GM23338 (cell line): ENCODE measurements at regions not wholly inside any gene's neighbourhood (a gene's known extent, or its start where the extent isn't known, plus 50 kb on each side); places are given as distances from the start of the nearest gene placed in this dataset.

Experiments used
- ATAC-seq: fragments of 200-7000 bp; cut with Tn5 transposase; 3 replicates; pipeline ENCODE4 v1.9.1; 2020
- DNase-seq: peaks from one replicate; pipeline ENCODE4 v3.0.0-alpha.2; 2015; ENCODE audit warnings: low spot score
- H2AFZ ChIP-seq: fragments of 200-600 bp; sonication (generic); 2 replicates; pipeline ENCODE4 v1.8.0; 2016; ENCODE audit warnings: antibody characterized with exemption, mild to moderate bottlenecking, moderate library complexity
- H3F3A ChIP-seq: fragments of 200-600 bp; sonication (generic); replicated peaks from 2 replicates; pipeline ENCODE4 v1.8.0; 2017; ENCODE audit warnings: antibody characterized with exemption, mixed run types, low read depth
- H3K27ac ChIP-seq: fragments of 200-600 bp; sonication (generic); 2 replicates; pipeline ENCODE4 v1.6.1; 2016; ENCODE audit warnings: low read depth
- H3K27me3 ChIP-seq: fragments of 200-600 bp; sonication (generic); 2 replicates; pipeline ENCODE4 v1.8.0; 2016; ENCODE audit warnings: mild to moderate bottlenecking, mixed run types, moderate library complexity; ENCODE audit not compliant: insufficient read depth
- H3K36me3 ChIP-seq: fragments of 200-600 bp; sonication (generic); 2 replicates; pipeline ENCODE4 v1.8.0; 2016; ENCODE audit warnings: mild to moderate bottlenecking; ENCODE audit not compliant: insufficient read depth
- H3K4me1 ChIP-seq: fragments of 200-600 bp; sonication (generic); 2 replicates; pipeline ENCODE4 v1.8.0; 2016; ENCODE audit warnings: mild to moderate bottlenecking, moderate library complexity; ENCODE audit not compliant: insufficient read depth
- H3K4me2 ChIP-seq: fragments of 200-600 bp; sonication (generic); 2 replicates; pipeline ENCODE4 v1.7.1; 2017; ENCODE audit warnings: mixed run types
- H3K4me3 ChIP-seq: fragments of 200-600 bp; sonication (generic); 2 replicates; pipeline ENCODE4 v1.6.1; 2016; ENCODE audit warnings: mixed run types
- H3K79me2 ChIP-seq: fragments of 200-600 bp; sonication (generic); replicated peaks from 2 replicates; pipeline ENCODE4 v1.8.0; 2017; ENCODE audit warnings: mild to moderate bottlenecking; ENCODE audit not compliant: insufficient read depth
- H3K9me2 ChIP-seq: fragments of 200-600 bp; sonication (generic); 2 replicates; pipeline ENCODE4 v1.8.0; 2017; ENCODE audit not compliant: insufficient read depth
- H4K20me1 ChIP-seq: fragments of 200-600 bp; sonication (generic); replicated peaks from 2 replicates; pipeline ENCODE4 v1.8.0; 2017; ENCODE audit warnings: mild to moderate bottlenecking; ENCODE audit not compliant: insufficient read depth
- H3K27ac Mint-ChIP-seq: 2 replicates; pipeline ENCODE4 v1.8.0; 2020; ENCODE audit warnings: inconsistent platforms, mild to moderate bottlenecking, moderate library complexity, mixed read lengths
- H3K27me3 Mint-ChIP-seq: 3 replicates; pipeline ENCODE4 v1.8.0; 2022; ENCODE audit warnings: low read depth, mild to moderate bottlenecking, moderate library complexity, mixed read lengths, inconsistent platforms; ENCODE audit not compliant: insufficient read depth, poor library complexity
- H3K36me3 Mint-ChIP-seq: 3 replicates; pipeline ENCODE4 v1.8.0; 2021; ENCODE audit warnings: low read depth, mild to moderate bottlenecking, inconsistent platforms, moderate library complexity, mixed read lengths
- H3K4me1 Mint-ChIP-seq: 3 replicates; pipeline ENCODE4 v1.8.0; 2020; ENCODE audit warnings: mild to moderate bottlenecking, inconsistent platforms, mixed read lengths
- H3K4me3 Mint-ChIP-seq: 3 replicates; pipeline ENCODE4 v1.8.0; 2021; ENCODE audit warnings: moderate library complexity, mild to moderate bottlenecking, inconsistent platforms, mixed read lengths
- H3K9me3 Mint-ChIP-seq: 3 replicates; pipeline ENCODE4 v1.8.0; 2020; ENCODE audit warnings: moderate library complexity, mild to moderate bottlenecking, inconsistent platforms, mixed read lengths
- CREB1 ChIP-seq: fragments of 250-450 bp; sonication (Bioruptor Pico); IDR thresholded peaks from 2 replicates; pipeline ENCODE4 v1.5.0; 2020; ENCODE audit warnings: low read depth, mild to moderate bottlenecking, moderate library complexity
- EZH2 ChIP-seq: fragments of 200-600 bp; sonication (generic); IDR thresholded peaks from one replicate; pipeline ENCODE4 v1.8.0; 2017; ENCODE audit warnings: antibody characterized with exemption, mild to moderate bottlenecking, low read depth; ENCODE audit not compliant: unreplicated experiment
- EZH2phosphoT487 ChIP-seq: fragments of 200-600 bp; sonication (generic); IDR thresholded peaks from one replicate; pipeline ENCODE4 v1.8.1; 2018; ENCODE audit warnings: antibody characterized with exemption; ENCODE audit not compliant: unreplicated experiment
- JUNB ChIP-seq: IDR thresholded peaks from one replicate; pipeline ENCODE4 v1.6.1; 2016; ENCODE audit warnings: antibody characterized with exemption; ENCODE audit not compliant: unreplicated experiment
- NANOG ChIP-seq: IDR thresholded peaks from 2 replicates; pipeline ENCODE4 v1.6.1; 2016; ENCODE audit warnings: antibody characterized with exemption, borderline replicate concordance
- POLR2AphosphoS5 ChIP-seq: IDR thresholded peaks from 2 replicates; pipeline ENCODE4 v1.6.1; 2016; ENCODE audit warnings: antibody characterized with exemption, low read depth
- STAT1 ChIP-seq: IDR thresholded peaks from one replicate; pipeline ENCODE4 v1.6.1; 2016; ENCODE audit warnings: antibody characterized with exemption; ENCODE audit not compliant: unreplicated experiment
- ZNF114 ChIP-seq: fragments of 250-450 bp; sonication (Bioruptor Pico); IDR thresholded peaks from 2 replicates; pipeline ENCODE4 v1.5.0; 2020; ENCODE audit warnings: mild to moderate bottlenecking, moderate library complexity
- ZNF331 ChIP-seq: fragments of 250-450 bp; sonication (Bioruptor Pico); IDR thresholded peaks from 2 replicates; pipeline ENCODE4 v1.5.0; 2020; ENCODE audit warnings: low read depth, mild to moderate bottlenecking, moderate library complexity
- TF ChIP-seq, protein P1 (sequence below): fragments of 250-450 bp; sonication (Bioruptor Pico); IDR thresholded peaks from 2 replicates; pipeline ENCODE4 v1.5.0; 2020; ENCODE audit warnings: mild to moderate bottlenecking, moderate library complexity
- TF ChIP-seq, protein P2 (sequence below), 2 experiments: fragments of 200-600 bp in 1 of 2; sonication (generic) in 1 of 2; conservative IDR thresholded peaks; 2 replicates each; pipeline versions ENCODE4 v1.5.1 to v1.6.1; 2016 to 2017; ENCODE audit warnings: antibody characterized with exemption in 2 of 2, low read depth in 2 of 2, mild to moderate bottlenecking in 2 of 2, moderate library complexity in 1 of 2
- TF ChIP-seq, protein P3 (sequence below): IDR thresholded peaks from 2 replicates; pipeline ENCODE4 v1.6.1; 2016; ENCODE audit warnings: antibody characterized with exemption
- TF ChIP-seq, protein P4 (sequence below): IDR thresholded peaks from one replicate; pipeline ENCODE4 v1.6.1; 2018; ENCODE audit warnings: antibody characterized with exemption; ENCODE audit not compliant: unreplicated experiment

DNA sequence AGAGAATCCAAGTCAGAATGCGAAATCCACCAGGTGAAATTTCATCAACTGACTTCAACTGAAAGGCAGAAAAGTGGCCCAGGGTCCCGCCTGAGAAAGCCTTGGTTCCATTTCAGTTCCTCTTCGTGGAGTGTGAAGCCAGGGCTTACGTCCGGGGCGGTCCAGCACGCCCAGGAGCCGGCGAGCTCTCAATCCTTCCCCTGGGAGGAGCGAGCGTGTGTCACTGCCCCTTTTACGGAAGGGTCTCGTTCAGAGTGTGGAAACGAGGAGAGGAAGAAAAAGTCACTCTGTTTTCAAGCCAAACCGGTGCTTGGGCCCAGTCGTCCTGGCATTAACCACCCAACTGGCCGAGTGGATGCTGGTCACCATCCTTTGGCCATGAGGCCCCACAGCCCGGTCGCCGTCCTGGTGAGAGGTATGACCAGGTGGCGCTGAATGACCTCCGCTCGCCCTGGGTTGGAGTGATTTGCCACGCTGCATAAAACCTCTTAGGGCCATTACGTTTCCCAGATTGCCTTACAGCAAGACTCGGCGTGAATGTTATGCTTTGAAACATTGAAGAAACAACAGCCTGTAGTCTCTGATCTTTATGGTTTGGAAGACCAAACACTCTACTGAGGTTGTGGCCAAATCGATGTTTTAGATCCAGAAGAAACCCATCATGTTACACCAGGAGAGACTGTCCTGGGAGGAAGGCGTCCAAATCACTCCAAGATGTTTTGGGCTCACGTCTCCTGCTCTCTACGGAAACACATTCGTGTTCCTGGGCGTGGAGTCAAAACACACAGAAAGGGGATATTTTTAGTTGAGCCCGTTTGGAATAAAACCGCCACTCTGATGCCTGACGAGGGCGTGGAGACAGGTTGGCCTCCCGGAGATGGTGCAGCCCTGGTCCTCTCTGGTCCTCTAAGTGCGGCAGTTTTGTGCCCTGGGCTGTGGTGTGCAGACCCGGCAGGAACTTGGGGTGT is 93.6 kb upstream of the ACTRT2 start:
- no peaks in the 10 kb centered on the region for H4K20me1 ChIP-seq
- no peak overlapping the region for H3K4me2 ChIP-seq
- H3K9me3 Mint-ChIP-seq = peaks cover 81% of the 10 kb centered on the region
- ATAC-seq (no peak), DNase-seq (no peak)
- peaks cover 4% of the 10 kb centered on the region for H3K27me3 Mint-ChIP-seq
- H2AFZ ChIP-seq = no peak overlapping the region
- no peaks in the 10 kb centered on the region for H3K36me3 ChIP-seq
- no peaks in the 10 kb centered on the region for H3K79me2 ChIP-seq
- no peaks in the 10 kb centered on the region for H3K4me1 ChIP-seq
- H3K27me3 ChIP-seq = no peaks in the 10 kb centered on the region
- H3K36me3 Mint-ChIP-seq = peaks cover 23% of the 10 kb centered on the region
- no peak overlapping the region; the same call in 2 of the 3 replicates for H3K4me3 Mint-ChIP-seq
- H3F3A ChIP-seq = no peaks in the 10 kb centered on the region
- H3K4me1 Mint-ChIP-seq = no peaks in the 10 kb centered on the region; the same call in 2 of the 3 replicates
- H3K4me3 ChIP-seq = no peak overlapping the region
- H3K9me2 ChIP-seq = no peaks in the 10 kb centered on the region
- H3K27ac Mint-ChIP-seq = no peak overlapping the region
- TF ChIP-seq, protein P1, sequence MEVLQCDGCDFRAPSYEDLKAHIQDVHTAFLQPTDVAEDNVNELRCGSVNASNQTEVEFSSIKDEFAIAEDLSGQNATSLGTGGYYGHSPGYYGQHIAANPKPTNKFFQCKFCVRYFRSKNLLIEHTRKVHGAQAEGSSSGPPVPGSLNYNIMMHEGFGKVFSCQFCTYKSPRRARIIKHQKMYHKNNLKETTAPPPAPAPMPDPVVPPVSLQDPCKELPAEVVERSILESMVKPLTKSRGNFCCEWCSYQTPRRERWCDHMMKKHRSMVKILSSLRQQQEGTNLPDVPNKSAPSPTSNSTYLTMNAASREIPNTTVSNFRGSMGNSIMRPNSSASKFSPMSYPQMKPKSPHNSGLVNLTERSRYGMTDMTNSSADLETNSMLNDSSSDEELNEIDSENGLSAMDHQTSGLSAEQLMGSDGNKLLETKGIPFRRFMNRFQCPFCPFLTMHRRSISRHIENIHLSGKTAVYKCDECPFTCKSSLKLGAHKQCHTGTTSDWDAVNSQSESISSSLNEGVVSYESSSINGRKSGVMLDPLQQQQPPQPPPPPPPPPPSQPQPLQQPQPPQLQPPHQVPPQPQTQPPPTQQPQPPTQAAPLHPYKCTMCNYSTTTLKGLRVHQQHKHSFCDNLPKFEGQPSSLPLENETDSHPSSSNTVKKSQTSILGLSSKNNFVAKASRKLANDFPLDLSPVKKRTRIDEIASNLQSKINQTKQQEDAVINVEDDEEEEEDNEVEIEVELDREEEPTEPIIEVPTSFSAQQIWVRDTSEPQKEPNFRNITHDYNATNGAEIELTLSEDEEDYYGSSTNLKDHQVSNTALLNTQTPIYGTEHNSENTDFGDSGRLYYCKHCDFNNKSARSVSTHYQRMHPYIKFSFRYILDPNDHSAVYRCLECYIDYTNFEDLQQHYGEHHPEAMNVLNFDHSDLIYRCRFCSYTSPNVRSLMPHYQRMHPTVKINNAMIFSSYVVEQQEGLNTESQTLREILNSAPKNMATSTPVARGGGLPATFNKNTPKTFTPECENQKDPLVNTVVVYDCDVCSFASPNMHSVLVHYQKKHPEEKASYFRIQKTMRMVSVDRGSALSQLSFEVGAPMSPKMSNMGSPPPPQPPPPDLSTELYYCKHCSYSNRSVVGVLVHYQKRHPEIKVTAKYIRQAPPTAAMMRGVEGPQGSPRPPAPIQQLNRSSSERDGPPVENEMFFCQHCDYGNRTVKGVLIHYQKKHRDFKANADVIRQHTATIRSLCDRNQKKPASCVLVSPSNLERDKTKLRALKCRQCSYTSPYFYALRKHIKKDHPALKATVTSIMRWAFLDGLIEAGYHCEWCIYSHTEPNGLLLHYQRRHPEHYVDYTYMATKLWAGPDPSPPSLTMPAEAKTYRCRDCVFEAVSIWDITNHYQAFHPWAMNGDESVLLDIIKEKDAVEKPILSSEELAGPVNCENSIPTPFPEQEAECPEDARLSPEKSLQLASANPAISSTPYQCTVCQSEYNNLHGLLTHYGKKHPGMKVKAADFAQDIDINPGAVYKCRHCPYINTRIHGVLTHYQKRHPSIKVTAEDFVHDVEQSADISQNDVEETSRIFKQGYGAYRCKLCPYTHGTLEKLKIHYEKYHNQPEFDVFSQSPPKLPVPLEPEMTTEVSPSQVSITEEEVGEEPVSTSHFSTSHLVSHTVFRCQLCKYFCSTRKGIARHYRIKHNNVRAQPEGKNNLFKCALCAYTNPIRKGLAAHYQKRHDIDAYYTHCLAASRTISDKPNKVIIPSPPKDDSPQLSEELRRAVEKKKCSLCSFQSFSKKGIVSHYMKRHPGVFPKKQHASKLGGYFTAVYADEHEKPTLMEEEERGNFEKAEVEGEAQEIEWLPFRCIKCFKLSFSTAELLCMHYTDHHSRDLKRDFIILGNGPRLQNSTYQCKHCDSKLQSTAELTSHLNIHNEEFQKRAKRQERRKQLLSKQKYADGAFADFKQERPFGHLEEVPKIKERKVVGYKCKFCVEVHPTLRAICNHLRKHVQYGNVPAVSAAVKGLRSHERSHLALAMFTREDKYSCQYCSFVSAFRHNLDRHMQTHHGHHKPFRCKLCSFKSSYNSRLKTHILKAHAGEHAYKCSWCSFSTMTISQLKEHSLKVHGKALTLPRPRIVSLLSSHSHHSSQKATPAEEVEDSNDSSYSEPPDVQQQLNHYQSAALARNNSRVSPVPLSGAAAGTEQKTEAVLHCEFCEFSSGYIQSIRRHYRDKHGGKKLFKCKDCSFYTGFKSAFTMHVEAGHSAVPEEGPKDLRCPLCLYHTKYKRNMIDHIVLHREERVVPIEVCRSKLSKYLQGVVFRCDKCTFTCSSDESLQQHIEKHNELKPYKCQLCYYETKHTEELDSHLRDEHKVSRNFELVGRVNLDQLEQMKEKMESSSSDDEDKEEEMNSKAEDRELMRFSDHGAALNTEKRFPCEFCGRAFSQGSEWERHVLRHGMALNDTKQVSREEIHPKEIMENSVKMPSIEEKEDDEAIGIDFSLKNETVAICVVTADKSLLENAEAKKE (CRISPR knock-in tag) = no peak
- TF ChIP-seq ZNF331 (CRISPR knock-in tag) (no peak), ZNF114 (CRISPR knock-in tag) (no peak), JUNB (no peak), NANOG (no peak), EZH2phosphoT487 (no peak), EZH2 (no peak), CREB1 (CRISPR knock-in tag) (no peak), POLR2AphosphoS5 (no peak), STAT1 (no peak)
- TF ChIP-seq, protein P2, sequence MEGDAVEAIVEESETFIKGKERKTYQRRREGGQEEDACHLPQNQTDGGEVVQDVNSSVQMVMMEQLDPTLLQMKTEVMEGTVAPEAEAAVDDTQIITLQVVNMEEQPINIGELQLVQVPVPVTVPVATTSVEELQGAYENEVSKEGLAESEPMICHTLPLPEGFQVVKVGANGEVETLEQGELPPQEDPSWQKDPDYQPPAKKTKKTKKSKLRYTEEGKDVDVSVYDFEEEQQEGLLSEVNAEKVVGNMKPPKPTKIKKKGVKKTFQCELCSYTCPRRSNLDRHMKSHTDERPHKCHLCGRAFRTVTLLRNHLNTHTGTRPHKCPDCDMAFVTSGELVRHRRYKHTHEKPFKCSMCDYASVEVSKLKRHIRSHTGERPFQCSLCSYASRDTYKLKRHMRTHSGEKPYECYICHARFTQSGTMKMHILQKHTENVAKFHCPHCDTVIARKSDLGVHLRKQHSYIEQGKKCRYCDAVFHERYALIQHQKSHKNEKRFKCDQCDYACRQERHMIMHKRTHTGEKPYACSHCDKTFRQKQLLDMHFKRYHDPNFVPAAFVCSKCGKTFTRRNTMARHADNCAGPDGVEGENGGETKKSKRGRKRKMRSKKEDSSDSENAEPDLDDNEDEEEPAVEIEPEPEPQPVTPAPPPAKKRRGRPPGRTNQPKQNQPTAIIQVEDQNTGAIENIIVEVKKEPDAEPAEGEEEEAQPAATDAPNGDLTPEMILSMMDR (conservative IDR thresholded peaks at IDR 0.05; ENCODE audit: low read depth in 2 of 2) = no peak
- TF ChIP-seq, protein P3, sequence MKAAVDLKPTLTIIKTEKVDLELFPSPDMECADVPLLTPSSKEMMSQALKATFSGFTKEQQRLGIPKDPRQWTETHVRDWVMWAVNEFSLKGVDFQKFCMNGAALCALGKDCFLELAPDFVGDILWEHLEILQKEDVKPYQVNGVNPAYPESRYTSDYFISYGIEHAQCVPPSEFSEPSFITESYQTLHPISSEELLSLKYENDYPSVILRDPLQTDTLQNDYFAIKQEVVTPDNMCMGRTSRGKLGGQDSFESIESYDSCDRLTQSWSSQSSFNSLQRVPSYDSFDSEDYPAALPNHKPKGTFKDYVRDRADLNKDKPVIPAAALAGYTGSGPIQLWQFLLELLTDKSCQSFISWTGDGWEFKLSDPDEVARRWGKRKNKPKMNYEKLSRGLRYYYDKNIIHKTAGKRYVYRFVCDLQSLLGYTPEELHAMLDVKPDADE = no peak
- TF ChIP-seq, protein P4, sequence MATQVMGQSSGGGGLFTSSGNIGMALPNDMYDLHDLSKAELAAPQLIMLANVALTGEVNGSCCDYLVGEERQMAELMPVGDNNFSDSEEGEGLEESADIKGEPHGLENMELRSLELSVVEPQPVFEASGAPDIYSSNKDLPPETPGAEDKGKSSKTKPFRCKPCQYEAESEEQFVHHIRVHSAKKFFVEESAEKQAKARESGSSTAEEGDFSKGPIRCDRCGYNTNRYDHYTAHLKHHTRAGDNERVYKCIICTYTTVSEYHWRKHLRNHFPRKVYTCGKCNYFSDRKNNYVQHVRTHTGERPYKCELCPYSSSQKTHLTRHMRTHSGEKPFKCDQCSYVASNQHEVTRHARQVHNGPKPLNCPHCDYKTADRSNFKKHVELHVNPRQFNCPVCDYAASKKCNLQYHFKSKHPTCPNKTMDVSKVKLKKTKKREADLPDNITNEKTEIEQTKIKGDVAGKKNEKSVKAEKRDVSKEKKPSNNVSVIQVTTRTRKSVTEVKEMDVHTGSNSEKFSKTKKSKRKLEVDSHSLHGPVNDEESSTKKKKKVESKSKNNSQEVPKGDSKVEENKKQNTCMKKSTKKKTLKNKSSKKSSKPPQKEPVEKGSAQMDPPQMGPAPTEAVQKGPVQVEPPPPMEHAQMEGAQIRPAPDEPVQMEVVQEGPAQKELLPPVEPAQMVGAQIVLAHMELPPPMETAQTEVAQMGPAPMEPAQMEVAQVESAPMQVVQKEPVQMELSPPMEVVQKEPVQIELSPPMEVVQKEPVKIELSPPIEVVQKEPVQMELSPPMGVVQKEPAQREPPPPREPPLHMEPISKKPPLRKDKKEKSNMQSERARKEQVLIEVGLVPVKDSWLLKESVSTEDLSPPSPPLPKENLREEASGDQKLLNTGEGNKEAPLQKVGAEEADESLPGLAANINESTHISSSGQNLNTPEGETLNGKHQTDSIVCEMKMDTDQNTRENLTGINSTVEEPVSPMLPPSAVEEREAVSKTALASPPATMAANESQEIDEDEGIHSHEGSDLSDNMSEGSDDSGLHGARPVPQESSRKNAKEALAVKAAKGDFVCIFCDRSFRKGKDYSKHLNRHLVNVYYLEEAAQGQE = no peak
- H3K27ac ChIP-seq = no peak overlapping the region
